ENCODE measurements at regions not wholly inside any gene's neighbourhood (a gene's known extent, or its start where the extent isn't known, plus 50 kb on each side); places are given as distances from the start of the nearest gene placed in this dataset.

- FAIRE-seq (no peak), DNase-seq (ENCODE audit: low read depth in 1 of 2, low spot score in 1 of 2) (no peak), ATAC-seq (no peak)
- ChIA-PET CTCF (no interaction called here), POLR2A (no interaction called here)
- H3K9me3 ChIP-seq: no peaks in the 10 kb centered on the region
- WGBS (ENCODE audit: missing lambda C conversion rate): 37% methylated on average over 5 of the region's 5 CpGs
- TF ChIP-seq HOXA7 (CRISPR knock-in tag; IDR thresholded peaks at IDR 0.05) (no peak), TP53 (CRISPR knock-in tag; IDR thresholded peaks at IDR 0.05) (no peak), NR3C1 (IDR thresholded peaks at IDR 0.05) (no peak), REST (IDR thresholded peaks at IDR 0.05) (no peak), ATOH8 (CRISPR knock-in tag; IDR thresholded peaks at IDR 0.05; ENCODE audit: low read depth) (no peak)
- H3K4me3 ChIP-seq: no peak overlapping the region
- H3K4me1 ChIP-seq: no peaks in the 10 kb centered on the region
- H3K27ac ChIP-seq: no peak overlapping the region
- H3K4me2 ChIP-seq: no peak overlapping the region
These were observed 161.5 kb upstream of the ADGRB3 start for GRCh38 chr6:68473433-68474210.

- DNase-seq (ENCODE audit: low read depth in 1 of 2, low spot score in 1 of 2) (no peak), ATAC-seq (no peak), FAIRE-seq (no peak)
- ChIA-PET CTCF (no interaction called here), POLR2A (no interaction called here)
- Histone ChIP-seq H3K4me2 (no peak overlapping the region), H3K27ac (no peak overlapping the region), H3K4me3 (no peak overlapping the region), H3K9me3 (no peaks in the 10 kb centered on the region), H3K4me1 (no peaks in the 10 kb centered on the region)
- 5% methylated on average over 4 of the region's 4 CpGs for WGBS (ENCODE audit: missing lambda C conversion rate)
- TF ChIP-seq ZC3H11A (IDR thresholded peaks at IDR 0.05) (no peak), FOSL2 (IDR thresholded peaks at IDR 0.05) (no peak), FOSL2 (CRISPR knock-in tag; IDR thresholded peaks at IDR 0.05) (no peak), HDAC2 (IDR thresholded peaks at IDR 0.05) (no peak), KDM1A (IDR thresholded peaks at IDR 0.05; ENCODE audit: low read depth) (no peak), CBX8 (IDR thresholded peaks at IDR 0.05) (no peak), ZSCAN20 (CRISPR knock-in tag; IDR thresholded peaks at IDR 0.05) (no peak), HMGXB4 (CRISPR knock-in tag; IDR thresholded peaks at IDR 0.05; ENCODE audit: borderline replicate concordance) (no peak), EP300 (IDR thresholded peaks at IDR 0.05) (no peak), EHMT2 (IDR thresholded peaks at IDR 0.05; ENCODE audit: low read depth) (no peak), ATOH8 (CRISPR knock-in tag; IDR thresholded peaks at IDR 0.05; ENCODE audit: low read depth) (no peak), BHLHE40 (IDR thresholded peaks at IDR 0.05; ENCODE audit: low read depth, low read length) (no peak), MAFK (IDR thresholded peaks at IDR 0.05; ENCODE audit: partially characterized antibody) (no peak), POLR2AphosphoS2 (conservative IDR thresholded peaks at IDR 0.05; ENCODE audit: low read length) (no peak), SREBF2 (IDR thresholded peaks at IDR 0.05) (no peak), FOXS1 (CRISPR knock-in tag; IDR thresholded peaks at IDR 0.05) (no peak), HOXB13 (CRISPR knock-in tag; IDR thresholded peaks at IDR 0.05; ENCODE audit: low read depth) (no peak), REST (IDR thresholded peaks at IDR 0.05) (no peak)
- TF ChIP-seq, protein P1, sequence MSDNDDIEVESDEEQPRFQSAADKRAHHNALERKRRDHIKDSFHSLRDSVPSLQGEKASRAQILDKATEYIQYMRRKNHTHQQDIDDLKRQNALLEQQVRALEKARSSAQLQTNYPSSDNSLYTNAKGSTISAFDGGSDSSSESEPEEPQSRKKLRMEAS (IDR thresholded peaks at IDR 0.05): no peak
- TF ChIP-seq, protein P2, sequence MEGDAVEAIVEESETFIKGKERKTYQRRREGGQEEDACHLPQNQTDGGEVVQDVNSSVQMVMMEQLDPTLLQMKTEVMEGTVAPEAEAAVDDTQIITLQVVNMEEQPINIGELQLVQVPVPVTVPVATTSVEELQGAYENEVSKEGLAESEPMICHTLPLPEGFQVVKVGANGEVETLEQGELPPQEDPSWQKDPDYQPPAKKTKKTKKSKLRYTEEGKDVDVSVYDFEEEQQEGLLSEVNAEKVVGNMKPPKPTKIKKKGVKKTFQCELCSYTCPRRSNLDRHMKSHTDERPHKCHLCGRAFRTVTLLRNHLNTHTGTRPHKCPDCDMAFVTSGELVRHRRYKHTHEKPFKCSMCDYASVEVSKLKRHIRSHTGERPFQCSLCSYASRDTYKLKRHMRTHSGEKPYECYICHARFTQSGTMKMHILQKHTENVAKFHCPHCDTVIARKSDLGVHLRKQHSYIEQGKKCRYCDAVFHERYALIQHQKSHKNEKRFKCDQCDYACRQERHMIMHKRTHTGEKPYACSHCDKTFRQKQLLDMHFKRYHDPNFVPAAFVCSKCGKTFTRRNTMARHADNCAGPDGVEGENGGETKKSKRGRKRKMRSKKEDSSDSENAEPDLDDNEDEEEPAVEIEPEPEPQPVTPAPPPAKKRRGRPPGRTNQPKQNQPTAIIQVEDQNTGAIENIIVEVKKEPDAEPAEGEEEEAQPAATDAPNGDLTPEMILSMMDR (IDR thresholded peaks at IDR 0.05): no peak
These were observed 166.7 kb upstream of the ADGRB3 start for GRCh38 chr6:68468244-68468884.

Data from A549 (cell line).